Astrocyte of the cerebellum (primary cell): ENCODE measurements at regions not wholly inside any gene's neighbourhood (a gene's known extent, or its start where the extent isn't known, plus 50 kb on each side); places are given as distances from the start of the nearest gene placed in this dataset.

Source experiments
- DNase-seq: peaks from one replicate; pipeline ENCODE4 v3.0.0-alpha.2; 2011; ENCODE audit warnings: low read depth
- H3K4me3 ChIP-seq: 2 replicates; pipeline ENCODE4 v1.5.1; 2011; ENCODE audit warnings: mild to moderate bottlenecking, low read depth, low read length, moderate library complexity
- in situ Hi-C: cut with HindIII; loops from 2 replicates; pipeline ENCODE4 v1.10.0; 2017; ENCODE audit warnings: low sequenced_read_pairs
- TF ChIP-seq, protein P1 (sequence below): IDR thresholded peaks from 2 replicates; pipeline ENCODE4 v1.5.1; 2012; ENCODE audit warnings: low read length, low read depth, moderate library complexity, mild to moderate bottlenecking; ENCODE audit errors: missing control alignments

DNA sequence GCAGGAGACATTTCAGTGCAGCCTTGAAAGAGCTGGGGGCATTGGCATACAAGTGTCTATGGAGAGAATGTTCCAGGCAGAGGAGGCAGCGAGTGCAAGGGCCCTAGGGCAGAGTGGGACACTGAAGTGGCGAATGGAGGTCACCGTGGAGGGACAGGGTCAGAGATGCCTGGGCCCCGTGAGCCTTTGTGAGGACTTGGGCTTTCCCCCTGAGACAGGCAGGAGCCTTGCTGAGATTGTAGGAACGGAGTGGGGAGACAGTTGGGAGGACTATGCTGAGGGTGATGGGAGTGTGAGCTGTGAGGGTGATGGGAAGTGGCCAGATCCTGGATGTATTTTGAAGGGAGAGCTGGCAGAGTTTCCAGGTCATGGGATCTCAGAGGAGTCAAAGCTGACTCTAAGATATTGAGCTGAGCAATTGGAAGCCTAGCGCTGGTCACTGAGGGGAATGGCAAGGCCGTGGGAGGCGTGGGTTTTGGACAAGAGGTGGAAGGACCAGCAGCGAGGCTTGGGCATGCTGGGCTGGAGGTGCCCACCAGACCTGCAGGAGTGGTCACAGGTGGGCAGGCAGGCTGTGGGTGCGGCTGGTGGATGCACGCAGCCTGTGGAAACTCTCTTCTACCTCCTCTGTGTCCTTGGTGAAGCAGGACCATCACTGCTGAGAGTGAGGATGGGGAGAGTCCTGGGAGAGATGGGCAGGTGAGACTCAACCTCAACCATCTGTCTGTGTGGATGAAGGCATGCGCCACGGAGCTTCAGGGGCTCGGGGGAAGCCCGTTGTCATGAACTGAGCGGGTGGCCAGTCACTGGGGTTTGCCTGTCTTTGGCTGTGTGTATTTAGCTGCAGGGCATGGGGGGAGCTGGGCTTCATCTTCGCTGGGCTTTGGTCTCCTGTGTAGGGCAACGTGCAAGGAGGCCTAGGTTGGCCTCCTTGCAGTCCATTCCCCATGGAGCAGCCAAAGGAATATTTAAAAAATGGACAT lies 241.2 kb upstream of the HS6ST1 start:
- DNase-seq: no peak
- TF ChIP-seq, protein P1, sequence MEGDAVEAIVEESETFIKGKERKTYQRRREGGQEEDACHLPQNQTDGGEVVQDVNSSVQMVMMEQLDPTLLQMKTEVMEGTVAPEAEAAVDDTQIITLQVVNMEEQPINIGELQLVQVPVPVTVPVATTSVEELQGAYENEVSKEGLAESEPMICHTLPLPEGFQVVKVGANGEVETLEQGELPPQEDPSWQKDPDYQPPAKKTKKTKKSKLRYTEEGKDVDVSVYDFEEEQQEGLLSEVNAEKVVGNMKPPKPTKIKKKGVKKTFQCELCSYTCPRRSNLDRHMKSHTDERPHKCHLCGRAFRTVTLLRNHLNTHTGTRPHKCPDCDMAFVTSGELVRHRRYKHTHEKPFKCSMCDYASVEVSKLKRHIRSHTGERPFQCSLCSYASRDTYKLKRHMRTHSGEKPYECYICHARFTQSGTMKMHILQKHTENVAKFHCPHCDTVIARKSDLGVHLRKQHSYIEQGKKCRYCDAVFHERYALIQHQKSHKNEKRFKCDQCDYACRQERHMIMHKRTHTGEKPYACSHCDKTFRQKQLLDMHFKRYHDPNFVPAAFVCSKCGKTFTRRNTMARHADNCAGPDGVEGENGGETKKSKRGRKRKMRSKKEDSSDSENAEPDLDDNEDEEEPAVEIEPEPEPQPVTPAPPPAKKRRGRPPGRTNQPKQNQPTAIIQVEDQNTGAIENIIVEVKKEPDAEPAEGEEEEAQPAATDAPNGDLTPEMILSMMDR: no peak
- no peak overlapping the region for H3K4me3 ChIP-seq
- in situ Hi-C loops: no loop called here

- in situ Hi-C loops: no loop called here
These were observed 242.1 kb upstream of the HS6ST1 start for GRCh38 chr2:128560718-128561117.

GRCh38 chr2:128562471-128563347 lies 244.0 kb upstream of the HS6ST1 start:
- H3K4me3 ChIP-seq: no peak overlapping the region
- DNase-seq: no peak
- TF ChIP-seq, protein P1: no peak
- in situ Hi-C loops: no loop called here

More at GRCh38 chr2:128560718-128561117, 242.1 kb upstream of the HS6ST1 start:
- DNase-seq: no peak
- TF ChIP-seq, protein P1: no peak
- no peak overlapping the region for H3K4me3 ChIP-seq

- no peak overlapping the region for H3K4me3 ChIP-seq
- in situ Hi-C loops: no loop called here
- DNase-seq: peak; percentile 87
- TF ChIP-seq, protein P1: no peak
These were observed 244.7 kb upstream of the HS6ST1 start for GRCh38 chr2:128563348-128563687.

- TF ChIP-seq, protein P1: no peak
- no peak overlapping the region for H3K4me3 ChIP-seq
- in situ Hi-C loops: no loop called here
- no peak for DNase-seq
These were observed 245.5 kb upstream of the HS6ST1 start for GRCh38 chr2:128564131-128564530.

DNA sequence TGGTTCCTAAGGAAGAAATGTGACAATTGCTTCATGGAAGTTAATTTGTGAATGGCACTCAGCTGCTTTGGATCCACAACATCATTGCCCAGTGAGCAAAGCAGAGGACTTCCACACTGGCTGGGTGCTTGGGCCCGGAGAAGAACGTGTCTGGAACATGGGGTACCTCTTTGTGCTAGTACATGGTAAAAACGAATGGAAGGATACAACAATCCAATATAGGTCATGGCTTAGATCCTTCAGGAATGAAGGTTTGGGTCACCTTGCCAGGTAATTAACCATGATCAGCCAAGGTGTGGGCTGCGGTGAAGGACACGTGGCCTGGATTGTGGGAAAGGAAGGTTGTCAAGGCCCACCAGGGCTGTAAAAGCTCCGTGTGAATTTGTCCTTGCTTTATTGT lies 245.9 kb upstream of the HS6ST1 start:
- in situ Hi-C loops: no loop called here
- TF ChIP-seq, protein P1: no peak
- no peak for DNase-seq
- no peak overlapping the region for H3K4me3 ChIP-seq
